SK-N-SH (cell line): ENCODE measurements at regions not wholly inside any gene's neighbourhood (a gene's known extent, or its start where the extent isn't known, plus 50 kb on each side); places are given as distances from the start of the nearest gene placed in this dataset.

ENCODE experiments used
- CTCF ChIP-seq: fragments of 200-600 bp; sonication (generic); IDR thresholded peaks from 2 replicates; pipeline ENCODE4 v1.6.1; 2017; ENCODE audit warnings: antibody characterized with exemption, mild to moderate bottlenecking, moderate library complexity
- EP300 ChIP-seq, 2 experiments: IDR thresholded peaks; 2 replicates each; pipeline versions ENCODE4 v1.4.0 to v1.6.1; 2012; ENCODE audit warnings: borderline replicate concordance in 1 of 2, low read depth in 1 of 2, low read length in 1 of 2
- FOXM1 ChIP-seq: IDR thresholded peaks from 2 replicates; pipeline ENCODE4 v1.4.0; 2012; ENCODE audit warnings: low read depth, mild to moderate bottlenecking
- YY1 ChIP-seq: IDR thresholded peaks from 2 replicates; pipeline ENCODE4 v1.4.0; 2012; ENCODE audit warnings: low read depth, mild to moderate bottlenecking

- TF ChIP-seq FOXM1, result no peak
- no peak for TF ChIP-seq YY1
- no peak for TF ChIP-seq EP300 (IDR thresholded peaks at IDR 0.05; ENCODE audit: borderline replicate concordance in 1 of 2, low read depth in 1 of 2, low read length in 1 of 2)
- no peak for TF ChIP-seq CTCF
Measured at GRCh38 chr10:108632144-108632543, 1291.2 kb downstream of the XPNPEP1 start.
